CD4-positive, alpha-beta T cell treated with Interleukin-1 beta for 1 hour (primary cell): ENCODE measurements at regions not wholly inside any gene's neighbourhood (a gene's known extent, or its start where the extent isn't known, plus 50 kb on each side); places are given as distances from the start of the nearest gene placed in this dataset.
"Not testable (repeated sequence)": the region's sequence is repeated elsewhere in the genome, so short reads cannot be mapped to it uniquely, and the experiment has no call there.

Experiments
- DNase-seq, 2 donors: peaks; one replicate each; pipeline ENCODE4 v3.0.0-alpha.2; 2020 to 2022

DNA sequence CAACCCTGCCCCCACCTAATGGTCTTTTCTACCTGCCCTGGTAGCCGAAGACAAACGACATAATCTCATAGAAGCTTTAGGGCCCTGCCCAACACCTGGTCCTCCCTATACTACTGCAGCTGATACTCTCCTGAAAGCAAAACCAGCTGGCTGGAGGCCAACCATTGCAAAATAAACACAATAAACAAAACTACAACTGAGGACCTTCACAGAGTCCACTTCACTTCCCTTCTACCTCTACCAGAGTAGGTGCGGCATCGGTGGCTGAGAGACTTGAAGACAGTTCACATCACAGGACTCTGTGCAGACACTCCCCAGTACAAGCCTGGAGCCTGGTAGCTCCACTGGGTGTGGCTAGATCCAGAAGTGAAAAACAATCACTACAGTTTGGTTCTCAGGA is 476.2 kb downstream of the MMUT start:
- no peak for DNase-seq

DNA sequence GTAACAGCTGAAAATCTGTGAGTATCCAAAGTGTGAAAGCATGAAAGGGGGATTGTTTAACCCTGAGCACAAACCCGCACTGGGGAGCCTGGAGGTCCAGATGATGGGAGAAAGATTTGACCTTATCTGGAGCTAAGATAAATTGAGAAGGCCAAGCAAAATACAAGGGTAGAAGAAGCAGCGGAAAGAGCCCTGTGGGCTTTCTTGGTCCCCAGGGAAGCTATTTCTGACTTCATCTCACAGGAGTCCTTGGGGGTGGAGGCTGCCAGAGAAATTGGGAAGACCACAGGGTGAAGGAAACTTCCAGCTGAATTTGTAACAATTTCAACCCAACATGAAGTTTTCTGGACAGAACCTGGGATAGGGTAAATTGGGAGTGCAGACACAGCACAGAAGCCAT is 476.9 kb downstream of the MMUT start:
- DNase-seq: no peak

DNA sequence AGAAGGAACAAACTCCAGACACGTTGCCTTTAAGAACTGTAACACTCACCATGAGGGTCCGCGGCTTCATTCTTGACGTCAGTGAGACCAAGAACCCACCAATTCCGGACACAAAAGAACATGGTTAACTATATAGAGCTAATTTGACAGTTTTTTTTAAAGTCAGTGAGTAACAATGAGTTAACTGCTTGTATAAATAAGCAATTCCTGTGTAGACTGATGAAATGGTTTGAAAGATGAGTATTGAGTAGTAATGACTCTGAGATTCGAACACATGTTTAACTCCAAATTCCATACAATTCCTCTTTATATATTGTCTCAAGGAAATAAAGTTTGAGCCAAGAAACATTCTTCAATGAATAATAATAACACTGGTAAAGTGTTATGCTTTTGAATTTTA is 478.0 kb downstream of the MMUT start:
- no peak for DNase-seq

DNA sequence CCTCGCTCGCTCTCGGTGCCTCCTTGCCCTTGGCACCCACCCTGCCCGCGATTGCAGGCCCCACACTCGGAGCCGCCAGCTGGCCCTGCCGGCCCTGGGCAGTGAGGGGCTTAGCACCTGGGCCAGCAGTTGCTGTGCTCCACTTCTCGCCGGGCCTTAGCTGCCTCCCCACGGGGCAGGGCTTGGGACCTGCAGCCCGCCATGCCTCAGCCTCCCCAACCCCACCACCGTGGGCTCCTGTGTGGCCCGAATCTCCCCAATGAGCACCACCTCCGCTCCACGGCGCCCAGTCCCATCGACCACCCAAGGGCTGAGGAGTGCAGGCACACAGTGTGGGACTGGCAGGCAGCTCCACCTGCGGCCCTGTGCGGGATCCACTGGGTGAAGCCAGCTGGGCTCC is 479.1 kb downstream of the MMUT start:
- DNase-seq: not testable (repeated sequence)

DNA sequence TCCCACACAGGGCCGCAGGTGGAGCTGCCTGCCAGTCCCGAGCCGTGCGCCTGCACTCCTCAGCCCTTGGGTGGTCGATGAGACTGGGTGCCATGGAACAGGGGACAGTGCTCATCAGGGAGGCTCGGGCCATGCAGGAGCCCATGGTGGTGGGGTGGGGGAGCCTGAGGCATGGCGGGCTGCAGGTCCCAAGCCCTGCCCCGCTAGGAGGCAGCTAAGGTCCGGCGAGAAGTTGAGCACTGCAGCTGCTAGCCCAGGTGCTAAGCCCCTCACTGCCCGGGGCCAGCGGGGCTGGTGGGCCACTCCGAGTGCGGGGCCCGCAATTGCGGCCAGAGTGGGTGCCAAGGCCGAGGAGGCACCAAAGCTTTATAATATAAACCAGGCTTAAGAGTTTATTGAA is 479.7 kb downstream of the MMUT start:
- DNase-seq: no peak

DNA sequence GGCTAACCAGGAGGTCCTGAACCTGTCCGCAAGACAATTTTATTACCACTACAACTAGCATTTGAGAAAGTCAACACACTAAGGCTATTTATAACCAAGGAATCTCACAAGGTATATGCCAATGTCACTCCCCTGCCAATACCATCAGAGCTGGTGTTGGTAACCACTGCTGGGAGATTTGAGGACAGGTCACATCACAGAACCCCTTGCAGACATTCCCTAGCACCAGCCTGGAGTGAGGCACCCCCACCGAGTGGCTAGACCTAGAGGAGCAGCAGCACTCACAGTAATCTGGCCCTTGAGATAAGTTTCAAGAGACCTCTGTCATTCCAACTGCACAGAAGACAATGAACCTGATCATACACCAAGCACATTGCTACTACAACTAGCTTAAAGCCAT is 483.2 kb downstream of the MMUT start:
- DNase-seq: no peak

DNA sequence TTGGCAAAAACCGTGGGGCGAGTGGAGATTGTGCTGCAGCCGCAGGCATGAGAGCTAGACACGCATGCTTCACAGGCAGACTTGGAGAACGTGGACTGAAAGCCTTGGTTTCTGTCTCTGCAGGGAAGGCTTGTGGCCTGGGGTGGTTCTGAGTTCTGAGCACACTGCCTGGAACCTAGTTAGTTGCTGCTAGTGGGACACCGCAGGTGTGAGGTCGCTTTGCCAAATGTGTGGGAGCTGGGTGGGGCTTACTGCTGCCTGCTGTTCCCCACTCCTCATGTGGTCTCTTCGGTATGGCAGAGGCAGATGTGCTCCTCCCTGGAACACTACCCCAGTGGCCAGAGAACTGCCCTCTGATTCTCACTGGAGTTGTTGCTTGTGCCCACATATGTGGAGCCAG is 484.0 kb downstream of the MMUT start:
- DNase-seq: no peak

DNA sequence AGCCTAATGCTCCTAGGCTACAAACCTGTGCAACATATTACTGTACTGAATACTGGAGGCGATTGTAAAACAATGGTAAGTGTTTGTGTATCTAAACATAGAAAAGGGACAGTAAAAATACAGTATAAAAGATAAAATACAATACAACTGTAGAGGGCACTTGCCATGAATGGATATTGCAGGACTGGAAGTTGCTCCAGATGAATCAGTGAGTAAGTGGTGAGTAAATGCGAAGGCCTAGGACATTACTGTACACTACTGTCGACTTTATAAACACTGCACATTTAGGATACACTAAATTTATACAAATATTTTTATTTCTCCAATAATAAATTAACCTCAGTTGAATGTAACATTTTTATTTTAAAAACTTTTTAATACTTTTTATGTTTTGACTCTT is 485.0 kb downstream of the MMUT start:
- DNase-seq: no peak

DNA sequence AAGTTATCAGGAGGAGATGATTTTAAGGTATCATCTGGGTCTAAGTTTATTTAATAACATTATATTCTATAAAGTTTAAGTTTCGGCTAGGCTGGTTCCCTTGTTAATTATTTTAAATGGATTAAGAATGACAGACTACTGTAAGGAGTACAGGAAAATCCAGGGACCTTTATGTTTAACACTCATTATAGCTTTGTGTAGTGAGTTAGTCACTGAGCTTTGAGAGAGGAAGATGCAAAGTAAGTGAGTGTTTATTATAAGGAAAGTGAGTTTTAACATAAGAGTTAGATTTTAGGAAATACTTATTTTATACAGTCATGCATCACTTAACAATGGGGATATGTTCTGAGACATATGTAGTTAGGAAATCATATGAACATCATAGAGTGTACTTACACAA is 485.5 kb downstream of the MMUT start:
- DNase-seq: no peak

DNA sequence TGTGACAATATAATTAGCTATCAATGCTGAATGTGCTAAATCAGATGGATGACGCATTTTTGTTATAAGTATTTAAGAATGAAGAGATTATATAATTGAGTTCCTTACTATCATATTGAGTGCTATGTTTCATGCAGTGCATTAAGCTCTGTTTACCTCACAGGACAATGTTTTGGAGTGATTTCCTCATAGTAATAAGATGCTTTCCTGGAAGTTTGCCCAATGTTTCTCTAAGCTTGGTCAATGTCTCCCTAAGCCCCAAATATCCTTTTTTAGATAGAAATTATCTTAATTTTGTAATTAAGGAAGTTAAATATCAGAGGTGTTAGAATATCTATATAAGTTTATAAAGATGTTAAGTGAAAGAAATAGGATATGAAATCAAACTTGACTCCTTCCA is 489.6 kb downstream of the MMUT start:
- DNase-seq: no peak

DNA sequence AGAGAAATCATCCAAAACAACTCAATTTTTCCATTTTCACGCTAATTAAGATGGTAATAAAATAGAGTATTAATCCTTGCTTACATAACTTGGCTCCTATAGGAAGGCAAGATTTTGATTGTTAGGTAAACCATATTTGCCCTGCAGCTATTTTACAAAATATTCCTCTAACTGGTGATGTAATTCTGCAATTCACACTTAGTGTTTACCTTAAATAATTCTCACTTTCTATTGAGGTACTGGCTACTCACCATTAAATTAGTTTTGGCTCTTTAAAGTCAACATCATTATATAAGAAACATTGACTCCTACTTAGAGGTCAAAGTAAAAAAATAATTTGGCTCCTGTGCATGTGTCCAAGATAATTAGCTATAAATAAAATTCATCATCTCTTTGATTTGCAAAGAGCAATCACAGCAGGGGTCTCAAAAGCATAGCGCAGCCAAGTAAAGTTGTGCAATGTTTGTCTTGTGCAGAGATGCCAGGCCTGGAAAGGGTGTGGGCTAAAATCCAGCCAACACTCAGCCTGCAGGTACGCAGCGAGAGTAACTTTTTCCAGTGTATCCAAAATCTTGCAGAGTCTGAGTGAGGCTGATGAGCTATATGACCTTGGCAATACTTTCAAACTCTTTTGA is 501.2 kb downstream of the MMUT start:
- DNase-seq: no peak

DNA sequence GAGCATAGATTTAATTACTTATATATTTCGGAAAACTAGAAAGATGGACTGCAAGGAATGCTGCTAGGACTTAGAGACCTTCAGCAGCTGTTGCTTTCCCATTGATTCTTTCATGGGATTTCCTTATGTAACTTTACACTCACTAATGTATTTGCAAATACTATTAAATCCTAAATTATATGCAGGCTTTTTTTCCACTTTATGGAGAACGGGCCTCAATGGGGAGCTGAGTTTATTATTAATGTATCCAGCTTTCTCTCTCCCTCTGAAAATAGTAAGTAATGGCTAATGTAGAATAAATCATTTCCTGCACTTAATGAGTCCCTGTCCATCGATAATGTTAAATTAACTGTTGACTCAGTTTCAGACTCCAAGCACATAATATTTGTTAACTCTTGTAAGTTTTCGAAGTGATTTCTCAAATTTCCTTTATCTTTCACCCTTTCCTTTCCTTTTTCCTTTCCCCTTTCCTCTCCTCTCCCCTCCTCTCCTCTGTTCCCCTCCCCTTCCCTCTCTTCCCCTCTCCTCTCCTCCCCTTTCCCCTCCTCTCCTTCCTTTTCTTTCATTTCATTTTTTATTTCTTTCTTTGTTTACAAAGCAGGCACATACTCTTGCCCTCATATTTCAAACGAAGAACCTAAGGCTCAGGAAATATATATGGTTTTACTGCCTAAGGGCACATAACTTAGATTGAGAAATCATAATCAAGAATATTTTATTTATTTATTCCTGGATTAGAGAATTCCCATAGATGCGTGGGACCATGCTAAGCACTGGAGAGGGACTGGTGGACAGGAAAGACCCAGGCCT is 503.6 kb downstream of the MMUT start:
- DNase-seq: no peak

DNA sequence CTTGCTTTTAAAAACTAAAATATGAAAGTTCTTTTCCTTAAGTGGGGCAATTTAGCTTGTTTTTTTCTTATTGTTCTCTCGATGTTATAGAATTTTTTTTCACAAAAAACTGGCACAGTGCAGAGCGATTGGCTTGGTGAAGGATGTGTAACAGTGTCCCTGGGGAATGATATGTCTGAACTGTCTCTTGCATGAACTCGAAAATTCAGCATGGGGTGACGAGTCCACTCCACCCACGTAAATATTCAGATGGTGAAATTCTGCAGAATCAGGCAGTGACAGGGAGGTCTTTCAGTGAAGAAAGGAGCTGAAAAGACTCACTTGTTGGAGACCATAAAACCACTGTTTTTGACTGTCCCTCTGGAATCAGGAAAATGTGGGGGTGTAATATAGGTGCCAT is 505.3 kb downstream of the MMUT start:
- no peak for DNase-seq

DNA sequence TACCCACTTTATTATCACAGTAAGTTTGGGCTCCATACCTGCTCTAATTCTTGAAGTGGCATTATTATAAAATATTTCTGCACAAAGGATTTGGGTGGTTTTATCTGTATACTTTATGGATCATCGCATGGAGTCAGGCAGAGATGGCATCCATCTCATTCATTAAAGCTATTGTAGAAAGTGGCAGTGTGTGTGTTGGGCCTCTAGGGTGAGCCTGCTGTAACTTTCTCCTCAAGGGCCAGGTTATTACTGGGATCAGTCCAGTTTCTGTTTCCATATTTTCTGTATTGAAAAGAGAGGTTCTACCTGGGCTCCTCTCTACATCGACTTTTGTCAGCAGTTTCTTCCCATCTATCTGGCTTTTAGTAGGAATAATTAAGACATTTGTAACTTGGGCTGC is 511.1 kb downstream of the MMUT start:
- no peak for DNase-seq

DNA sequence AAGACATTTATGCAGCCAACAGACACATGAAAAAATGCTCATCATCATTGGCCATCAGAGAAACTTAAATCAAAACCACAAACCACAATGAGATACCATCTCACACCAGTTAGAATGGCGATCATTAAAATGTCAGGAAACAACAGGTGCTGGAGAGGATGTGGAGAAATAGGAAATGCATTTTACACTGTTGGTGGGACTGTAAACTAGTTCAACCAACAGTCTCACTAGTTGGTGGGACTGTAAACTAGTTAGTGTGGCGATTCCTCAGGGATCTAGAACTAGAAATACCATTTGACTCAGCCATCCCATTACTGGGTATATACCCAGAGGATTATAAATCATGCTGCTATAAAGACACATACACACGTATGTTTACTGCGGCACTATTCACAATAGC is 518.8 kb downstream of the MMUT start:
- DNase-seq: not testable (repeated sequence)

DNA sequence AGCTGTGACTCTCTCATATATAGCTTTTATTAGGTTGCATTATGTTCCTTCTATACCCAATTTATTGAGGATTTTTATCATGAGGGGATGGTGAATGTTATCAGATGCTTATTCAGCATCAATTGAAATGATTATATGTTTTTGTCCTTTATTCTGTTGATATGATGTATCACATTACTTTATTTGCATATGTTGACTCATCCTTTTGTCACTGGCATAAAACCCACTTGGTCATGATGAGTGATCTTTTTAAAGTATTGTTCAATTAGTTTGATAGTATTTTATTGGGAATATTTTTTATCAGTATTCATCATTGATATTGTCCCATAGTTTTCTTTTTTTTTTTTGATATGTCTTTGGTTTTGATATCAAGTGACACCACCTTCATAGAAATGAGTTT is 529.9 kb downstream of the MMUT start:
- DNase-seq: no peak

DNA sequence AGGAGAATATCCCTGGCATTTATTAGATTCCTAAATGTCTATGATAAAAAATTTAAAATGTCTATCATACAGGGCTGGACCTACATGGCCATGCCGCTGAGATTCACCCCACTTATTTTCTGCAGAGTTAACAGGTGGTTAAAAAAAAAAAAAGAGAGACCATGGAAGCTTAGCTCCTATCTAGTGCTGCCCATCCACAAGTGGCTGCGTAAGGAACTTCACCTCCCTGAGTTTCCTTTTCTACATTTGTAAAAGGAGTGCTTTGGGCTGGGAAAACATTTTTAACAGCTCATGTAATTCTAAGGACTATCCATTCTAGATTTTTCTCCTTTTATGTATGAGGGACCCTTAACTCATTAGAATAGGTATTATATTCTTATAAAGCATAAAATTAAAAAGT is 534.1 kb downstream of the MMUT start:
- no peak for DNase-seq

DNA sequence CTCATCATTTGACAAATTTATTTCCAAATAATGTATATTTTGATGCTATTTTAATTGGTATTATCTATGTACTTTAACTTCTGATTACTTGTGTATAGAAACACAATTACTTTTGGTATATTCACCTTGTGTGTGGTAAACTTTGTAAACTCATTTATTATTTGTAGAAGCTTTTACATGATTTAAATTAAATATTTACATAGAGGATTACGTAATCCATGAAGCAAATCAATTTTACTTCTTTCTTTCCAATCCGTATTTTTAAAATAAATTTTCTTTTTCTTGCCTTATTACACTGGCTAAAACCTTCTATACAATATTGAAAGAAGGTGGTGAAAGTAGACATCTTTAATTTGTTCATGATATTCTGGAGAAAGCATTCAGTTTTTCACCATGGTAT is 540.2 kb downstream of the MMUT start:
- DNase-seq: no peak

DNA sequence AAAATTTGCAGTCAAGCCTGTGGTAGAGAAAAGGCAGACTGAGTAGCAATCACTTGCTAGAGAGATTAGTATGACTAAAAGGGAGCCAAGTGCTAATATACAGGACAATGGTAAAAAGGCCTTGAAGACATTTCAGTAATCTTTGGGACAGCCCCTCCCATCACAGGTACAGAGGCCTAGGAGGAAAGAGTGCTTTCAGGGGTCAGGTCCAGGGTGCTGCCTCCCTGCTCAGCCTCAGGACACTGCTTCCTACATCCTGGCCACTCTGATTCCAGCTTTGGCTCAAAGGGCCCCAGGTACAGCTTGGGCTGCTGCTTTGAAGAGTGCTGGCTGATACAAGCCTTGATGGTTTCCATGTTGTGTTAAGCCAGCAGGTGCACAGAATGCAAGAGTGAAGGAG is 543.5 kb downstream of the MMUT start:
- DNase-seq: no peak

DNA sequence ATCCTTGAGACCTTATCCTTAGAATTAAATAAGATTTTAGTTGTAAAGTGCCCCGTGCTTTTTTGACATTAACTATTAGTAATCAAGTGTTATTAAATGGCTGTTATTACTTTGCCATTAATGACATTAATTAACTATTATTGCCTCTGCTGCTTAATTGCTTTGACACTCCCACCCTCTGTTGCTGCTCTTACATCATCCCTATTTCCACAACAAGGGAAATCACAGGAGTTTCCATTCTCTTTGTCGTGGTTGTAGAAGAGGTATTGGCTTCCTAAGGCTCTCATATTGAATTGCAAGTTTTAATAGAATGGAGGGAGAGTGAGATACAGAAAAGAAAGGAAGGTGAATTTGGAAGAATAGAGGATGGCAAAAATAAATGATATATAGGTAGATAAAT is 545.8 kb downstream of the MMUT start:
- DNase-seq: no peak

DNA sequence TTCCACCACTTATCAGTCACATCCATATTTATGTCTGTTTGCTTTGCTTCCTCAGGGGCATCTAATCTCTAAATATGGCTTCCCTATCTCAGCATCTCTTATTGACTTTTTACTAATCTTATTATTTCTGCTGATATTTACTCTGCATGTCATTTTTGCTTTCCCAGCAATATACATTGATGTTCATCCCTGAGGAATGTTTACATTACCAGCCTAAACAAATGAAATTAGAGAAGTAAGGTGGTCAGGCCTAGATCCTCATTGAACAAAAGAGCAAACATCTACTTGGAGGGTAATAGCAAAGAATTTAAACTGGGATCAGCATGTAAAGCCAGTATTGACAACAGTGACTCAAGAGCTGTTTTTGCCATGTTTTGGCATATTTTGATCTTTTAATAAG is 546.4 kb downstream of the MMUT start:
- no peak for DNase-seq

DNA sequence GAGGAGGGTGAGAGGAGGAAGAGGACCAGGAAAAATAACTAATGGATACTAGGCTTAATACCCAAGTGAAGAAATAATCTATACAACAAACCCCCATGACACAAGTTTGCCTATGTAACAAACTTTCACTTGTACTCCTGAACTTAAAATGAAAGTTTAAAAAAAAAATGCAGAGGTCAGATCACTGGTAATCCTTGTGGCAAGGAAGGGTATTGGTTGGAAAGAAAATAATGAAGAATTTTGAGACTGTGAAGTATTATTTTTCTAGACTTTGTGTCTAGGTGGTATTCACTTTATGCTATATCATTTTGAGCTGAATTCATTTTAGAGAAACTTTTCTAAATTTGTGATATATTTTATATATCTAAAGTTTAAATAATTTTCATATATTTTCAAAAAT is 547.5 kb downstream of the MMUT start:
- DNase-seq: no peak

DNA sequence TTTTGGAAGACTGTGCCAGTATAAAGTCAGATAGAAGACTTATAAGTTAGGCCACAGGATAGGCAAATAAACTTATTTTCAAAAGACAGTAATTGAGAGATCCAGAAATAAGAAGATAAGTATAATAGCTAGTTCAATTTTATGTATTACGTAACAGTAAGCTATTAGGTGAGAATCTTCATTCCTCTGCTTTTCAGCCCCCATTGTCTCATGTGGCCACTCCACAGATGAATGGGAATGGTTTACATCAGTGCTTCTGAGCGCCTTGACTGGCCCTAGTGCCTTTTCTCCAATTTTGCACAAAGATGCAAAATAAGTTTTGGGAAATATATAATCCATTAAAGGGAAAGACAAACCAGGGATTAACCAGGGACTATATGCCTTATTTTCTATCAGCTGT is 550.5 kb downstream of the MMUT start:
- DNase-seq: no peak

DNA sequence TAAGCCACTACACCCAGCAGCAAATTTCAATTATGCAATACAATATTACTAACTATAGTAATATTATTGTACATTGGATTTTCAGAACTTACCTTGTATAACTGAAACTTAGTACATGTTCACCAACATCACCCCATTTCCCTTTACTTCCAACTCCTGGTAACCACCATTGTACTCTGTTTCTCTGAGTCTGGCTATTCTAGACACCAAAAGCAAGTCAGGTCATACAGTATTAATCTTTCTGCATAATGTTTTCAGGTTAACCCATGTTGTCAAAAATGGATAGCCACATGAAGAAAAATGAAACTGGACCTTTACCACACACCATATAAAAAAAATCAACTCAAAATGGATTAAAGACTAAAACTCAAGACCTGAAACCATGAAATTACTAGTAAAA is 558.2 kb downstream of the MMUT start:
- DNase-seq: no peak

DNA sequence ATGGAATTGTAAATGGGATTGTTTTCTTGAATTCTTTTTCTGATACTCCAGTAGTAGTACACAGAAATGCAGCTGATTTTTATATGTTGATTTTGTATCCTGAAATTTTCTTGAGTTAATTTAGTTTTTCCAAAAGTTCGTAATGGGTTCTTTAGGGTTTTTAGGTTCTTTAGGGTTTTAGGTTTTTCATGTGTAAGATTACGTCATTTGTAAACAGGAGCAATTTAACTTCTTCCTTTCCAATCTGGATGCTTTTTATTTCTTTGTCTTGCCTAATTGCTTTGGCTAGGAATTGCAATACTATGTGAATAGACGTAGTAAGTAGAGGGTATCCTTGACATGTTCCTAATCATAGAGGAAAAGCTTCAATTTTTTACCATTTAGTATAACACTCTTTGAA is 568.6 kb downstream of the MMUT start:
- no peak for DNase-seq
